IMR-90 (cell line): ENCODE measurements at regions not wholly inside any gene's neighbourhood (a gene's known extent, or its start where the extent isn't known, plus 50 kb on each side); places are given as distances from the start of the nearest gene placed in this dataset.

Source experiments
- ATAC-seq: fragments of 200-7000 bp; cut with Tn5 transposase; 2 replicates; pipeline ENCODE4 v1.9.1; 2020; ENCODE audit warnings: low read depth, mild to moderate bottlenecking, moderate library complexity
- BruUV-seq: library from RNA; stranded (reverse); fragments of 400-500 nt; replicated peaks from 2 replicates; lab custom pipeline; 2021; lab: Mats Ljungman, UMichigan
- CTCF ChIA-PET: fragments of 300-600 bp; formaldehyde crosslinking; extraction: SDS; loops from one replicate; lab custom pipeline; 2021; ENCODE audit warnings: antibody characterized with exemption; lab: Yijun Ruan, JAX
- POLR2A ChIA-PET: fragments of 300-600 bp; sonication (Branson Sonifier 250); formaldehyde crosslinking; loops from one replicate; lab custom pipeline; 2022; ENCODE audit warnings: antibody characterized with exemption; ENCODE audit not compliant: unreplicated experiment; lab: Charles Lee
- DNase-seq: peaks from one replicate; pipeline ENCODE4 v3.0.0; 2013
- H2AFZ ChIP-seq: replicated peaks from 2 replicates; pipeline ENCODE3; 2013; ENCODE audit warnings: low read length, mild to moderate bottlenecking; ENCODE audit not compliant: poor library complexity
- H2AK5ac ChIP-seq: 2 replicates; pipeline ENCODE4 v1.6.1; 2013; ENCODE audit warnings: low read depth, low read length, inconsistent platforms
- H2AK9ac ChIP-seq: replicated peaks from 2 replicates; pipeline ENCODE3; 2013; ENCODE audit warnings: mild to moderate bottlenecking, low read depth, low read length, moderate library complexity; ENCODE audit not compliant: poor library complexity
- H2BK120ac ChIP-seq: 2 replicates; pipeline ENCODE4 v1.6.1; 2013; ENCODE audit warnings: low read depth, low read length, inconsistent platforms
- H2BK15ac ChIP-seq: 3 replicates; pipeline ENCODE4 v1.6.1; 2013; ENCODE audit warnings: low read depth, low read length, inconsistent platforms
- H2BK20ac ChIP-seq: 2 replicates; pipeline ENCODE4 v1.6.1; 2013; ENCODE audit warnings: low read depth, mild to moderate bottlenecking, inconsistent platforms, low read length, moderate library complexity
- H2BK5ac ChIP-seq: 2 replicates; pipeline ENCODE4 v1.6.1; 2013; ENCODE audit warnings: mild to moderate bottlenecking, low read depth, low read length, inconsistent platforms; ENCODE audit not compliant: poor library complexity, severe bottlenecking
- H3K14ac ChIP-seq: replicated peaks from 2 replicates; pipeline ENCODE4 v1.6.1; 2013; ENCODE audit warnings: low read depth, low read length, inconsistent platforms
- H3K18ac ChIP-seq: 2 replicates; pipeline ENCODE4 v1.6.1; 2013; ENCODE audit warnings: low read depth, low read length, control low read depth
- H3K23ac ChIP-seq: 2 replicates; pipeline ENCODE4 v1.6.1; 2013; ENCODE audit warnings: low read depth, low read length, inconsistent platforms
- H3K27ac ChIP-seq: 2 replicates; pipeline ENCODE4 v1.5.1; 2013; ENCODE audit warnings: mild to moderate bottlenecking, control low read depth, low read length; ENCODE audit not compliant: insufficient read depth
- H3K27me3 ChIP-seq: 2 replicates; pipeline ENCODE4 v1.6.1; 2013; ENCODE audit warnings: low read length; ENCODE audit not compliant: control insufficient read depth, insufficient read depth
- H3K36me3 ChIP-seq: 2 replicates; pipeline ENCODE4 v1.6.1; 2013; ENCODE audit warnings: low read length, mixed read lengths; ENCODE audit not compliant: control insufficient read depth, insufficient read depth
- H3K4ac ChIP-seq: 2 replicates; pipeline ENCODE4 v1.6.1; 2013; ENCODE audit warnings: low read depth, low read length, inconsistent platforms
- H3K4me1 ChIP-seq: 2 replicates; pipeline ENCODE4 v1.6.1; 2013; ENCODE audit warnings: low read length, mixed read lengths; ENCODE audit not compliant: control insufficient read depth, insufficient read depth
- H3K4me2 ChIP-seq: 2 replicates; pipeline ENCODE4 v1.6.1; 2013; ENCODE audit warnings: low read depth, mild to moderate bottlenecking, control low read depth, low read length, moderate library complexity
- H3K4me3 ChIP-seq: 2 replicates; pipeline ENCODE4 v1.5.1; 2013; ENCODE audit warnings: low read depth, mild to moderate bottlenecking, control low read depth, low read length, moderate library complexity; ENCODE audit not compliant: insufficient read depth
- H3K56ac ChIP-seq: 2 replicates; pipeline ENCODE4 v1.6.1; 2013; ENCODE audit warnings: low read length, inconsistent platforms; ENCODE audit not compliant: insufficient read depth; ENCODE audit errors: extremely low read depth
- H3K79me1 ChIP-seq, 2 experiments: 2 replicates each; pipeline ENCODE4 v1.6.1; 2013; ENCODE audit warnings: low read length in 2 of 2, inconsistent platforms in 1 of 2, low read depth in 1 of 2
- H3K9ac ChIP-seq: 2 replicates; pipeline ENCODE4 v1.6.1; 2013; ENCODE audit warnings: low read depth, low read length, control low read depth
- H3K9me1 ChIP-seq: 2 replicates; pipeline ENCODE4 v1.6.1; 2013; ENCODE audit warnings: low read length, inconsistent platforms; ENCODE audit not compliant: insufficient read depth
- H3K9me3 ChIP-seq: 2 replicates; pipeline ENCODE4 v1.6.1; 2013; ENCODE audit warnings: low read length; ENCODE audit not compliant: control insufficient read depth, insufficient read depth
- H4K20me1 ChIP-seq: 2 replicates; pipeline ENCODE4 v1.6.1; 2013; ENCODE audit warnings: low read length, inconsistent platforms; ENCODE audit not compliant: insufficient read depth
- H4K5ac ChIP-seq: 2 replicates; pipeline ENCODE4 v1.6.1; 2013; ENCODE audit warnings: mild to moderate bottlenecking, low read depth, low read length, control low read depth
- H4K8ac ChIP-seq, 2 experiments: 2 replicates each; pipeline ENCODE4 v1.6.1; 2013; ENCODE audit warnings: low read depth in 2 of 2, low read length in 2 of 2, control low read depth in 1 of 2, inconsistent platforms in 1 of 2
- H4K91ac ChIP-seq: 2 replicates; pipeline ENCODE4 v1.6.1; 2013; ENCODE audit warnings: low read depth, low read length, inconsistent platforms; ENCODE audit not compliant: insufficient read depth
- MXI1 ChIP-seq: IDR thresholded peaks from 2 replicates; pipeline ENCODE4 v1.6.1; 2012; ENCODE audit warnings: low read depth, mild to moderate bottlenecking, low read length, moderate library complexity, borderline replicate concordance
- WGBS, 2 experiments: methylation state at CpG; one replicate each; pipeline versions ENCODE4 v1.1.5 to v1.1.7; 2013; ENCODE audit warnings: missing lambda C conversion rate in 2 of 2; ENCODE audit not compliant: insufficient read length in 1 of 2; ENCODE audit errors: extremely low coverage in 2 of 2; 5-methylcytosine and 5-hydroxymethylcytosine counted together
- dilution Hi-C: fragments of 300-500 bp; cut with HindIII; formaldehyde crosslinking; loops from one replicate; pipeline ENCODE4 v1.14.3; 2018; ENCODE audit warnings: low sequenced_read_pairs; ENCODE audit not compliant: unreplicated experiment
- in situ Hi-C: fragments of 300-500 bp; cut with MboI; formaldehyde crosslinking; loops from 3 replicates; pipeline ENCODE4 v1.14.3; 2019; ENCODE audit warnings: low sequenced_read_pairs, inconsistent platforms, mixed read lengths
- intact Hi-C: fragments of 100-400 bp; cut with micrococcal nuclease; formaldehyde crosslinking; loops from 2 replicates; pipeline ENCODE4 v1.10.0; 2022

DNA sequence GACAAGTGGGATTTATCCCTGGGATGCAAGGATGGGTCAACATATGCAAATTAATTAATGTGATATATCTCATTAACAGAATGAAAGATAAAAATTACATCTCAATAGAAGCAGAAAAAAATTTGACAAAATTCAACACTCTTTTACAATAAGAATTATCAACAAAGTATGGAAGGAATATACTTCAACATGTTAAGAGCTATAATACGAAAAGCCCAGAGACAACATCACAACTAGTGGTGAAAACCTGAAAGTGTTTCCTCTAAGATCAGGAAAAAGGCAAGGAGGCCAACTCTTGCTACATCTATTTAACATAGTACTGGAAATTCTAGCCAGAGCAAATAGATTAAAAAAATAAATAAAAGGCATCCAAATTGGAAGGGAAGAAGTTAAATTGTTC is 970.0 kb upstream of the POT1 start:
- Histone ChIP-seq H3K14ac (no peak overlapping the region), H2BK5ac (no peak overlapping the region), H2AK9ac (no peak overlapping the region), H4K91ac (no peak overlapping the region), H3K79me1 (no peaks in the 10 kb centered on the region), H2AK5ac (no peak overlapping the region), H3K56ac (no peak overlapping the region), H2BK15ac (no peak overlapping the region), H3K4me3 (no peak overlapping the region), H4K20me1 (no peaks in the 10 kb centered on the region), H3K4ac (no peak overlapping the region), H3K9me1 (no peaks in the 10 kb centered on the region), H3K27me3 (no peaks in the 10 kb centered on the region), H2BK20ac (no peak overlapping the region), H4K5ac (no peak overlapping the region), H3K18ac (no peak overlapping the region), H3K27ac (no peak overlapping the region), H4K8ac (no peak overlapping the region), H3K23ac (no peak overlapping the region), H3K4me2 (no peak overlapping the region), H3K36me3 (no peaks in the 10 kb centered on the region), H2AFZ (no peak overlapping the region), H3K4me1 (no peaks in the 10 kb centered on the region), H2BK120ac (no peak overlapping the region), H3K9ac (no peak overlapping the region), H3K9me3 (peaks cover 1% of the 10 kb centered on the region; the same call in 1 of the 2 replicates)
- ChIA-PET CTCF (no interaction called here), POLR2A (no interaction called here)
- no peak for TF ChIP-seq MXI1
- no TSS peak for BruUV-seq
- no peak for DNase-seq
- dilution Hi-C loops (no loop called here), intact Hi-C loops (no loop called here), in situ Hi-C loops (no loop called here)
- no CpG with 5 or more reads among the region's 1 CpG for WGBS, 2 experiments
- ATAC-seq: no peak
